ENCODE measurements at regions not wholly inside any gene's neighbourhood (a gene's known extent, or its start where the extent isn't known, plus 50 kb on each side); places are given as distances from the start of the nearest gene placed in this dataset.
A peak's percentile ranks its signal among the peaks of the same experiment; 100 is the strongest.

GRCh38 chr5:153938191-153938842 is 100.4 kb downstream of the FAM114A2 start:
- Mint-ChIP-seq H3K36me3 (ENCODE audit: low read depth) (peaks cover 84% of the 10 kb centered on the region), H3K4me1 (peaks cover 12% of the 10 kb centered on the region; the same call in 2 of the 3 replicates), H3K9me3 (peaks cover 89% of the 10 kb centered on the region), H3K27me3 (ENCODE audit: insufficient read depth, low read depth, poor library complexity) (no peaks in the 10 kb centered on the region), H3K4me3 (no peak overlapping the region), H3K27ac (no peak overlapping the region)
- ATAC-seq (peak; percentile 55), DNase-seq (ENCODE audit: low spot score) (peak; percentile 66)
- no peaks in the 10 kb centered on the region for H3K4me1 ChIP-seq (ENCODE audit: insufficient read depth)
- H3K27ac ChIP-seq (ENCODE audit: low read depth), result peak overlapping the region; percentile 81
- no peaks in the 10 kb centered on the region for H3K27me3 ChIP-seq (ENCODE audit: insufficient read depth)
- H3K36me3 ChIP-seq (ENCODE audit: insufficient read depth), result peaks cover 41% of the 10 kb centered on the region
- H3K79me2 ChIP-seq (replicated peaks; ENCODE audit: insufficient read depth), result no peaks in the 10 kb centered on the region
- H2AFZ ChIP-seq, result no peak overlapping the region
- TF ChIP-seq ZNF331 (CRISPR knock-in tag; IDR thresholded peaks at IDR 0.05; ENCODE audit: low read depth) (no peak), NANOG (IDR thresholded peaks at IDR 0.05; ENCODE audit: borderline replicate concordance) (peak; percentile 35; the same call in 1 of the 2 replicates), POLR2AphosphoS5 (IDR thresholded peaks at IDR 0.05; ENCODE audit: low read depth) (no peak)
- H4K20me1 ChIP-seq (replicated peaks; ENCODE audit: insufficient read depth), result no peaks in the 10 kb centered on the region
- H3F3A ChIP-seq (replicated peaks; ENCODE audit: low read depth), result no peaks in the 10 kb centered on the region
- H3K4me2 ChIP-seq, result no peak overlapping the region
- peaks cover 5% of the 10 kb centered on the region for H3K9me2 ChIP-seq (ENCODE audit: insufficient read depth)
- no peak overlapping the region for H3K4me3 ChIP-seq

GRCh38 chr5:153937661-153938060 is 101.0 kb downstream of the FAM114A2 start:
- peak overlapping the region; percentile 45 for H3K27ac ChIP-seq (ENCODE audit: low read depth)
- no peak overlapping the region for H2AFZ ChIP-seq
- H3K79me2 ChIP-seq (replicated peaks; ENCODE audit: insufficient read depth), result no peaks in the 10 kb centered on the region
- no peaks in the 10 kb centered on the region for H3K4me1 ChIP-seq (ENCODE audit: insufficient read depth)
- H3K4me3 ChIP-seq, result no peak overlapping the region
- H3K9me3 Mint-ChIP-seq, result peaks cover 89% of the 10 kb centered on the region
- no peak overlapping the region for H3K4me2 ChIP-seq
- peaks cover 37% of the 10 kb centered on the region for H3K36me3 ChIP-seq (ENCODE audit: insufficient read depth)
- no peaks in the 10 kb centered on the region for H4K20me1 ChIP-seq (replicated peaks; ENCODE audit: insufficient read depth)
- H3K4me3 Mint-ChIP-seq, result no peak overlapping the region
- DNase-seq (ENCODE audit: low spot score) (no peak), ATAC-seq (no peak)
- H3K9me2 ChIP-seq (ENCODE audit: insufficient read depth), result peaks cover 5% of the 10 kb centered on the region
- peaks cover 78% of the 10 kb centered on the region for H3K36me3 Mint-ChIP-seq (ENCODE audit: low read depth)
- no peaks in the 10 kb centered on the region for H3F3A ChIP-seq (replicated peaks; ENCODE audit: low read depth)
- no peaks in the 10 kb centered on the region for H3K27me3 ChIP-seq (ENCODE audit: insufficient read depth)
- H3K4me1 Mint-ChIP-seq, result peaks cover 12% of the 10 kb centered on the region; the same call in 2 of the 3 replicates
- no peak overlapping the region for H3K27ac Mint-ChIP-seq
- H3K27me3 Mint-ChIP-seq (ENCODE audit: insufficient read depth, low read depth, poor library complexity), result no peaks in the 10 kb centered on the region
- TF ChIP-seq CTCF (conservative IDR thresholded peaks at IDR 0.05; ENCODE audit: low read depth in 2 of 2), result no peak
- TF ChIP-seq EZH2 (IDR thresholded peaks at IDR 0.05; ENCODE audit: low read depth, unreplicated experiment), result no peak
- no peak for TF ChIP-seq REST (IDR thresholded peaks at IDR 0.05; ENCODE audit: unreplicated experiment)
- TF ChIP-seq ZNF462 (CRISPR knock-in tag; IDR thresholded peaks at IDR 0.05), result no peak
- TF ChIP-seq NANOG (IDR thresholded peaks at IDR 0.05; ENCODE audit: borderline replicate concordance), result no peak
- TF ChIP-seq ZNF114 (CRISPR knock-in tag; IDR thresholded peaks at IDR 0.05), result no peak
- no peak for TF ChIP-seq EZH2phosphoT487 (IDR thresholded peaks at IDR 0.05; ENCODE audit: unreplicated experiment)
- TF ChIP-seq POLR2AphosphoS5 (IDR thresholded peaks at IDR 0.05; ENCODE audit: low read depth), result no peak

Data from GM23338 (cell line).